ENCODE measurements at regions not wholly inside any gene's neighbourhood (a gene's known extent, or its start where the extent isn't known, plus 50 kb on each side); places are given as distances from the start of the nearest gene placed in this dataset.

GRCh38 chr9:90245661-90246060, 397.0 kb downstream of the DIRAS2 start:
- DNase-seq (ENCODE audit: low spot score): no peak

DNA sequence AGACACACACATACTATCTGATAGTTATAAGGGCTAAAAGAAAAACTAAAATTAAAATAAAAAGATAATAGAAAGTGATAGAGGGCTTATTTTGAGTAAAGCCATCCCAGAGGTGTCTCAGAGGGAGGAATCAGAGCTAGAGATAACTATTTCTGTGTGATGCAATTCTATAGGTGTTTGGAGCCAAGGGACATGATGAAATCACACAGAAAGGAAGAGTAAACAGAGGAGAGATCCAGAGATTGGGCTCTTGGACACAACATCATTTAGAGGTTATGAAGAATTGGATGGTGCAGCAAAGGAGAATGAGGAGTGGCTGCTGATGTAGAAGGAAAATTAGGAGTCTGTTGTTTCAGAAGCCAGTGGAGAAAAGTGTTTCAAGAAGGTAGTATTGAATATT, 393.5 kb downstream of the DIRAS2 start:
- no peak for DNase-seq (ENCODE audit: low spot score)

DNA sequence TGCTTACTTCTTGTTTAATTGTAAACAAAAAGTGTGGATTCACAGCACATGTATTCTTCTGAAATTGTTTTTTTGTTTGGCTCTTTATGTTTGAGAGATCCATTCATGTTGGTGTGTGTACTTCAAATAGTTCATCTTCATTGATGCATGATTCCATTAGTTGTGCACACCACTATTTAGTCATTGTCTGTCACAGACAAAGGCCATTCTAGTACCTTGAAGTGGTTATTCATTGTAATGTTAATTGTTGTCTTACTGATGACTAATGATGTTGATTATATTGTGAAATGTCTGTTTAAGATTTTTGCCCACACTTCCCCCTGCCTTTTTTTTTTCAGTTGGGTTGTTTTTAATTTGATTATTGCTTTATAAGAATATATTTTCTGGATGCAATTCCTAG, 391.3 kb downstream of the DIRAS2 start:
- DNase-seq (ENCODE audit: low spot score): no peak

- no peak for DNase-seq (ENCODE audit: low spot score)
Measured at GRCh38 chr9:90256345-90256744, 386.3 kb downstream of the DIRAS2 start.

DNA sequence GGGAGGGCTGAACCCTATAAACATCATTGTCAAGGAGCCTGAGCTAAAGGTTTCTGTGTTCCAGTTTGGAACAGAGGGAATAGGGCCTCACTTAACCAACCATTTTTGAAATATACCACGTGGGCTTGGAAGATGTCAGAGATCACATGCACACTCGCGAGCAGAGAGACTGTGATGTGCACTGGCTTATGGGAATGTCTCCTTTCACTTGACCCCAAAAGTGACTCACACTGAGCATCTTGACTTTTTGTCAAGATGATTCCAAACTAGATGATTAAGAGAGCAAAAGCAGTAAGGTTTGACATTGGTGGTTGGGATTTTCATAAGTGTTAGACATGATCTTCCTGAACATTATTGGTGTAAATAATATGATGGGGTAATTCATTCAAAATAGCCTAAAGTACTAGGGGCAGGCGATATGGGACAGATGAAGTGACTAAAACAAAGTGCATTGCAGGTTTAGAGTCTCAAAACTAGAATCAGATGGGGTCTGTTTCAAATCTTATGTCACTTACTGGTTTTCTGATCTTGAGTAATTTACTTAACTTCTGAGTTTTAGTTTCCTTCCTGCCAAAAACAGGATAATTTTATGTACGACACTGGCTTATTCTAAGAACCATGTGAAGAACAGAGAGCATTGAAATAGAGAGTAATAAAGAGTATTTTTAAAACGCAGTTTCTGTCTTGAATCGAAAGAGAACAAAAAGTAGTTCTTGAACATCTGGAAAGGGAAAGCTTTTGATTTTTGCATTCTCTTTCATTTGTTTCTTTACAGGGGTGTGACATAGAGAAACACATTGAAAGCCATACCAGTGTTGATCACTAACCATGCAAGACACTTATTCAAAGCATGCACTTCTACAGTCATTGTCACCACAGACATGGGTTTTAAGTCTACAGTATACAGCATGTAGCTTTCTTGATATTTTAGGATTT, 383.0 kb downstream of the DIRAS2 start:
- no peak for DNase-seq (ENCODE audit: low spot score)

DNA sequence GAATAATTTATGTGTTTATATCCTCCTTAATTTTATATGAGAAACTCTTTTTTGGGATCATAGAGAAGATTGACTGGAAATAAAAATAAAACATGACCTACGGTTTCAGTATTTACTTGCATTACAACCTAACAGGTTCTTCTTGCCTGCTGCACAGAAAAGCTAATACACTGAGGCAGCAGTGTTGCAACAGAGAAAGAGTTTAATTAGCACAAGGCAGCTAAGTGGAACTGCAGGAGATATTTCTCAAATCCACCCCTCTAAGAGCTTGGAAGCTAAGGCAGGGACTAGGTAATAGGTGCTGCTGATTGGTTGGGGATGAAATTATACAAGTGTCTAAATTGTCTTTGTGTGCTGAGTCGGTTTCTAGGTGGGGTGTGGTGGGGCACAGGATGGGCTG, 380.9 kb downstream of the DIRAS2 start:
- DNase-seq (ENCODE audit: low spot score): no peak

- no peak for DNase-seq (ENCODE audit: low spot score)
Measured at GRCh38 chr9:90268613-90269012, 374.0 kb downstream of the DIRAS2 start.

DNA sequence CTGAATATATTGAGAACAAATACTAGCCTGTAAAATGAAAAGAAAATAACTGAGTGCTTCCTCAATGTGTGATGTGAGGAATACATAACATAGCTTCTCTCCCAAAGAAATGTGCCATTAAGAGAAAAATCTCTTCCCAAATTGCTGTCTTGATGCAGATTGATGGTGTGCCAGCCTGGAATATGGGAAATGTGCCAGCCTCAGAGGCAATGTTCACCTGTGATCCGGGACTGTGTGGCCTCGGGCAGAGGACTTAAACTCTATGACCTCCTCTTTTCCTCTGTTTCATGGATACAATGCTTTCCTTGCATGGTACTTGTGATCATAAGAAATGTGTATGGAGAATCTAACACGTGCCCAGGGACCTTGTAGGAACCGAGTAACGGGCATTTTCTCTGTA, 370.9 kb downstream of the DIRAS2 start:
- no peak for DNase-seq (ENCODE audit: low spot score)

GRCh38 chr9:90274725-90275124, 367.9 kb downstream of the DIRAS2 start:
- DNase-seq (ENCODE audit: low spot score): no peak

DNA sequence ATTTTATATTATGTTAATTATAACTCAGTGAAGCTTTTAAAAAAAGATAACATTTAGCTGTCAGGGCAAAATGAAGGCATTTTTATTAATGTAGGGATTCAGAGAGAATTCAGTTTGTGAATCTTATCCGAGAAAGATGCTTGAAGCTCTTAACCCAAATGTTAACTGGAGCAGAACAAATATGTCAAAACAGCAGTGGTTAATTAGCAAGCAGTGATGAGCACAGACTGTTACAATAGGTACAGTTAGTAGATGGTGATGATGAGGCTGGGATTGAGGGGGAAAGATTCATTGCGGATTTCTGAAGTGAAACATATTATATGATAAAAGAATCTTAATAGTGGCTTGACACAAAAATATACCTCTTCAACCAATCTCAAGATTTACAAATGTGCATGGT, 356.7 kb downstream of the DIRAS2 start:
- DNase-seq (ENCODE audit: low spot score): no peak

GRCh38 chr9:90287567-90288274, 354.9 kb downstream of the DIRAS2 start:
- no peak for DNase-seq (ENCODE audit: low spot score)

DNA sequence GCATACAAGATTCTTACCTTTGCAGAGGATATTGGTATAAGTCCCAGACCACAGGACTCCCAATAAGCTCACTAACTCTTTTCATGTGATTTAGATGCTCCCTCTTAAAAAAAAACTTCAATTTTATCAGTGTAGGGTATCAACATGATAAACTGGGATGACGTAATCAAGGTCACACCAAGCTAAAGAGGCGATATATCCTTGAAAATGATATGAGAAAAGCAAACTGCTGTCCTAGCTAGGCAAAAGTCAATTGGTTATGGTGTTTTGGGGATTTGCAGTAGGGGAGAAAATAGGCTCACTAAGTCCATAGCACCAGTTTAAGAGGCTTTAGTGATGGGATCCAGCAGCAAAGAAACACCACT, 354.4 kb downstream of the DIRAS2 start:
- no peak for DNase-seq (ENCODE audit: low spot score)

GRCh38 chr9:90290716-90291485, 351.7 kb downstream of the DIRAS2 start:
- DNase-seq (ENCODE audit: low spot score): no peak

- no peak for DNase-seq (ENCODE audit: low spot score)
Measured at GRCh38 chr9:90296539-90296938, 346.1 kb downstream of the DIRAS2 start.

- DNase-seq (ENCODE audit: low spot score): no peak
Measured at GRCh38 chr9:90299968-90300367, 342.7 kb downstream of the DIRAS2 start.

DNA sequence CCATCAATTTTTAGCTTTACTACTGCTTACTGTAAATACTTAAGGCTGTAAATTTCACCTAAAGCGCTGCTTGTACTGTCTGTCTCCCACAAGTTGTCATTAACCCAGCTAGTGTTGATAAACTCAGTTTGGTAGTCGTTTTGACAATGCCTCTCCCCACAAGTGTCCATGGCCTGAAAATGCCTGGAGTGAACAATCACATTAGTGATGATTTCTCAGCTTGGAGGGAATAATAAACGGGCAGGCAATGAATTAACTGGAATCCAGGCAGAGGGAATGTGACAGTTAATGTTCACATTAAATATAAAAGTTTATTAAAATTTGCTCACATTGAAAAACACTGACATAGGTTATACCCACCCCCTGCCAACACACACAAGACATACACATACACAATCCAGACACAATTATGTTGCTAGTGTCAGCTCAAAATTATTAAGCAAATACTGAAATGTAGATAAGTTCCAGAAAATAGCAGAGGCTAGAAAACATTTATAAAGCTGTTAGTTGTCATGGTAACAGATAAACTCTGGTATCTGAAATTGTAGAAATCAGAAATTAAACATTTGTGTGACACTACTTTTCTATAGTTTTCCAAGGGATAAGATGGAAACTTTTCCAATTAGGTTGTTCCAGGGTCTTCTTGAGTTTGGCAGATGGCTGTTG, 341.9 kb downstream of the DIRAS2 start:
- DNase-seq (ENCODE audit: low spot score): no peak

GRCh38 chr9:90301277-90301653, 341.4 kb downstream of the DIRAS2 start:
- peak; percentile 95 for DNase-seq (ENCODE audit: low spot score)

GRCh38 chr9:90303655-90304054, 339.0 kb downstream of the DIRAS2 start:
- no peak for DNase-seq (ENCODE audit: low spot score)

DNA sequence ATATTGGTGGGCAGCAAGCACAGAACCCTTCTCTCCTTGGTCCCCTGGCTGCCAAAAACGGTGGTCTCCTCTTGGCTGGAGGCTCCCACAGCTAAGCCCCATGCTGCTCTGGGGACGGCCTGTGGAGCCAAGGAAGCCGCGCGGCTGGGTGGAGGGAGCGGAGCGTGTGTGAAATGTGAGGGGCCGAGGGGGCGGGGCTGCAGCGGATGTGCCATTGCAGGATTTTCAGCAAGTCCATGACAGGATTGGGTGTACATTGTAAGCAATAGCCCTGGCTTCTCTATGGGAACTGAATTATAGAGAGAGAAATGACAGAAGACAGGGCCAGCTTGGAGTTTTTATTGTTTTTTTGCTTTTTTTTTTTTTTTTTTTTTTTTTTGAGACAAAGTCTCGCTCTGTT, 336.5 kb downstream of the DIRAS2 start:
- no peak for DNase-seq (ENCODE audit: low spot score)

GRCh38 chr9:90307167-90307833, 335.3 kb downstream of the DIRAS2 start:
- DNase-seq (ENCODE audit: low spot score): no peak

GRCh38 chr9:90307891-90308290, 334.7 kb downstream of the DIRAS2 start:
- no peak for DNase-seq (ENCODE audit: low spot score)

GRCh38 chr9:90308691-90309090, 333.9 kb downstream of the DIRAS2 start:
- no peak for DNase-seq (ENCODE audit: low spot score)
